ENCODE measurements at regions not wholly inside any gene's neighbourhood (a gene's known extent, or its start where the extent isn't known, plus 50 kb on each side); places are given as distances from the start of the nearest gene placed in this dataset.

DNA sequence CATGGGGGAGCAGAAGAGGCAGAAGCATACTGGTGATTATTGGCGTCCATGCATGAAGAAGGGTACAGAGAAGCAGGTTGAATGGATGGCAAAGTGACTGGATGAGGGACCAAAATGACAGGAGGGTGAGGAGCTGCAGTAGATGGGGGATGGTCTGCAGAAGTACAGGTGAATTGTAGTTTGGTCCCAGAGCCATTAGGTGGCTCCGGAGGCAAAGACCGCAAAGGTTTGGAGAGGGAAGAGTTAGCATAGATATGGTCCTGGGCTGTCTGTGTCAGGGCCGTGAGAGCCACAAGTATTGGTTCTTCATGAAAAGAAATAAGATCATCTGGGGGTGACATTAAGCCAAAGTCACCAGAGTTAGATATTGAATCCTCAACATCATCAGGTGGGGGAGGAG is 59.0 kb upstream of the ZNF726 start:
- DNase-seq, result no peak

DNA sequence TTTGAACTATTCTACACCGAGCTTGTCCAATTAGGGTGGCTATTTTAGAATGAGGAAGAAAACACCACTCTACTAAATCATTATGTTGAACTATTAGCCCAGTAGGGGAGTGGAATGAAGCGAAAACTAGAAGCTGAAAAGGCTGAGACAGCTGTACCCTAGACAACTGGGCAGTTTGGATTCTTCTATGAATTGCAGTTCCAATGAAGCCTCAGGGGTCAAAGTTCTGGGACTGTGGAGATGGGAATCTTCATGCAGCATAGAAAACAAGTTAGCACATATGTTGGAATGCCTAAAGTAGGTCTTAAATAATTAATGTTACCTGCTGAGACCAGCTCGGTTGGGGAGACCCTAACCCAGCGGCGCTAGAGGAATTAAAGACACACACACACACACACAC is 62.7 kb upstream of the ZNF726 start:
- DNase-seq, result no peak

DNA sequence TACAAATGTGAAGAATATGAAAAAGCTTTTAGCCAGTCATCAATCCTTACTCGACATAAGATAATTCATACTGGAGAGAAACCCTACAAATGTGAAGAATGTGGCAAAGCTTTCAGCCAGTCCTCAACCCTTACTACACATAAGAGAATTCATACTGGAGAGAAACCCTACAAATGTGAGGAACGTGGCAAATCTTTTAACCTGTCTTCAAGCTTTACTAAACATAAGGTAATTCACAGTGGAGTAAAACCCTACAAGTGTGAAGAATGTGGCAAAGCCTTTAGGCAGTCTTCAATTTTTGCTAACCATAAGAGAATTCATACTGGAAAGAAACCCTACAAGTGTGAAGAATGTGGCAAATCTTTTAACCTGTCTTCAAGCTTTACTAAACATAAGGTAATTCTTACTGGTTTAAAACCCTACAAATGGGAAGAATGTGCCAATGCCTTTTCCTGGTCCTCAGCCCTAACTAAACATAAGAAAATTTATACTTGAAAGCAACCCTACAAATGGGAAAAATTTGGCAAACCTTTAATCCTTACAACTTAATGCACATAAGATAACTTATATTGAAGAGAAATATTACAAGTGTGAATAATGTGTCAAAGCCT is 74.1 kb upstream of the ZNF681 start:
- no peak for DNase-seq

DNA sequence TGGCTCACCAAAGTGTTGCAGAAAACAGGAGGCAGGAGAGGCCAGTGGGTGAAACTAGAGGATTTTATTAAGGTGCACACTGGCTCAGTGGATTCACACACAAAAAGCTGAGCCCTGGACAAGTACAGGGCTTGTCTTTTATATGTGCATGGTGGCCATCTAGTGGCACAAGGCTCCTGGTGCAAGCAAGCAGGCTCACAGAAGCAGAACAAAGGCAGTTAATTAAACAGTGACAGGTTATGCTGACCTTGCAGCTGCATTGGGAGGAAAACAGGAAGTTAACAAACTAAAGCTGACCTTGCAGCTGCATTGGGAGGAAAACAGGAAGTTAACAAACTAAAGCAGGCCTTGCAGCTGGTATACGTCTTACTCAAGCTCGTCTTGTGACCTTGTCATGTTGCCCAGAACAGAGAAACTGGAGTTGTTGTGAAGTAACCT is 65.3 kb upstream of the ZNF681 start:
- peak in 1 of 2 donors; percentile 9 for DNase-seq

DNA sequence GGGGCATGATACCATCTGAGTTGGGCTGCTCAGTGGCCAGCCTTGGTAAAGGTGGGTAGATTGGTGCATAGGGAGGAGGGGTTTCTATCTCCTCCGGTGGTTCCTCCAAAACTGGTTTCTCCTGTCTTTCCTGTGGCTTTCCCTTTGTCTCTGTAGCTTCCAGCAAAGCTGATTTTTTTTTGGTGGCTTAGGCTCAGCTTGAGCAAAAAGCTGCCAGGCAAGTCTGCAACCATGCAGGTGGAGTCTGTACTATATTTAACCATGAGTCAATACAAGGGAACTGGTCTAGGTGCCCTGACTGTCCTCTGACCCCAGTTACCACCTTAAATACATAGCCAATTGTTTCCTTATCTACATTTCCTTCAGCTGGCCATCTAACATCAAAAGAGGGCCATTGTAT is 64.0 kb upstream of the ZNF681 start:
- no peak for DNase-seq

DNA sequence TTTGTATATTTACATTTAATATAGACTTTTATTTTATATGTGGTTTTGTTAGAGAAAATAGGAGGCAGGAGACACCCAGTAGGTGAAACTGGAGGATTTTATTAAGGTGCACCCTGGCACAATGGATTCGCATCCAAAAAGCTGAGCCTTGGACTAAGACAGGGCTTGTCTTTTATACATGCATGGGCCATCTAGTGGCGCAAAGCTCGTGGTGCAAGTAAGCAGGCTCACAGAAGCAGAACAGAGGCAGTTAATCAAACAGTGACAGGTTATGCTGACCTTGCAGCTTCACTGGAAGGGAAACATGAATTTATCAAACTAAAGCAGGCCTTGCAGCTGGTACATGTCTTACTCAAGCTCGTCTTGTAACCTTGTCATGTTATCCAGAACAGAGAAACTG is 58.8 kb upstream of the ZNF681 start:
- DNase-seq, result no peak

DNA sequence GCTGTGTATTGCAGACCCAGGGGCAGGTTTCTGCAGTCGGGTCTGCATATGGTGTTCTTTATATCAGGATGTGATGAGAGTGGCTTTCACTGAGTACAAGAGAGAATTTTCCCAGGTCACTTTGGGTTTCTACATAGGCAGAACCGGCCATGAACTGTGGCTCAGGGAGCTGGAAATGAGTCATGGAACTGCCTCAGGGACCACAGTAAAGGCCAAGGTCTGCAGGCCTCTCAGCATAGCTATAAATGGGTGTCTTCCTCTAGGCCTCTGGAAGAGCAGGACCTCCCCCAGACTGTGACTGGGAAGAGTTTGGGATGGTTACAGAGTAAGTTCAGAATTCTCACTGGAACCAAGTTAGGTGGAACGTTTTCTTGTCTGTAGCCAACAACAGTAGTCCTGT is 51.8 kb upstream of the ZNF681 start:
- DNase-seq, result no peak
